Stimulated activated CD8-positive, alpha-beta memory T cell treated with anti-CD3 and anti-CD28 coated beads, Interleukin-4, amount 100 ng/mL, for 48 hours (primary cell): ENCODE measurements at regions not wholly inside any gene's neighbourhood (a gene's known extent, or its start where the extent isn't known, plus 50 kb on each side); places are given as distances from the start of the nearest gene placed in this dataset.
"Not testable (repeated sequence)": the region's sequence is repeated elsewhere in the genome, so short reads cannot be mapped to it uniquely, and the experiment has no call there.

Experiments used
- DNase-seq: peaks from one replicate; pipeline ENCODE4 v3.0.0-alpha.2; 2020

DNA sequence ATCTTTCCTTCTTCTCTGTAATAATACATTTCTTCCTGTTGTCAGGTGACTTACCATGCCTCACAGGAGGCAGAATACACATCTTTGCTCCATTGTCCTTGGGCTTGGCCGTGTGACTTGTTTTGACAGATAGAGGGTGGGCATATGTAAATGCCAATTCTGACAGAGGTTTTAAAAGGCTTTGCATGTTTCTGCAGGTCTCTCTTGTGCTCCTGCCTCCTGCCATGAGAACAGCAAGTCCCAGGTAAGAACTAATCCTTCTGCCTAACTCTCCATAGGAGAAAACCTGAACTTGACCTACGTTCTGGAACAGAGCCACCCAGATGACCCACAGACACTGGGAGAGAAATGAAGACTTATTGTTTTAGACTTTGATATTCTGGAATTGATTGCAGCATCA, 88.7 kb upstream of the TNFSF11 start:
- no peak for DNase-seq

DNA sequence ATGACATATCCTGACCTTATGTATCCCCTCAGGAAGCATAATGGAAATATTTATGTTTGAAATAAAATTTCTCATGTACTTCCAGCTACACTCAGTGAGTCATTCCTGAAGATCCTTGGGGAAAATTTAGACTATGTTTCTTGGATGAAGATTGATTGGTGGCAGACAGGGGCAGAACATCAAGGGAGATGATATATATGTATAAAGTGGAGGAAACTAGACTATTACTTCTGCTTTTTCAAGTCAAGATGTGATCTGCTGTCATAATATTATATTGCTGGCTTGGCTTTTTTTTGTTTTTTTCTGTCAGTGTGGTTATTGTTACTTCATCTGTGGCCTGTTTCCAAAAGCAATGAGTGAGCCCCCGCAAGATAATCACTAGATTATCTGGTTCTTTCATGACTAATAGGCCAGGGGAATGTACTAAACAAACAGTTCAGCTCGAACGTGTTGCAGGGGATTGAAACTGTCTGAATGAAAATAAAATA, 87.2 kb upstream of the TNFSF11 start:
- no peak for DNase-seq

DNA sequence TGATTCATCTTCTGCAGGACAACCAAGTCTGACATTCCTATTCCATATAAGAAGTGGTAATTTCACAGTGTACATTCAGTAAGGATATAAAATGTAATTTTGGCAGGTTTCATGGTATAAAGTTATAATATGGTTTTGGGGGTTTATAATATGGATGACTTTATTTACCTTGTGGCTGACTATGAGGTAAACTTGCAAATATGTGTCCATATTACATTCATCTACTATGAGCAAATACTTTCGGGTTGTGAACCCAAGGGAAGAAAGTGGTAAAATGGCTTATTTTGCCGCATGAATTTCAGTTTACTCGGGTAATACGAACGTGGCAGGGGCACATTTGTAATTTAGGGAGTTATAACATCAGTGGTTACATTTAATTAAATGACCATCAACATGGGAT, 86.7 kb upstream of the TNFSF11 start:
- DNase-seq = no peak

DNA sequence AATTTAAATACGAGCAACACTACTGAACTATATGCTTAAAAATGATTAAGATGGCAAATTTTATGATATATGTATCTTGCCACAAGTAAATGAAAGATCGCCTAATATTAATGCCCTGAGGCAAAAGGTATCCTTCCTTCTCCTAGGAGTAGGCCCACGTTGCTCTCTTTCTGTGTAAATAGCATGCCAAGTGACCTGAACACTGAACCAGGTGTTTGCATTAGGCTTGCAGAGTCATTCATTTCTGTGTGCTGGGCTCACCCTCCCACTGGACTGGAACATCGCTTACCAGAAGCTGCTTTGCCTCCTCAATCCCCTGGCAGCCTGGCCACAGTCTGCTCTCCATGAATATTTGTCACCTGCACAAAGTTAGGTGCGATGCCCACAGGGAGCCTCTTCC, 83.3 kb upstream of the TNFSF11 start:
- no peak for DNase-seq

DNA sequence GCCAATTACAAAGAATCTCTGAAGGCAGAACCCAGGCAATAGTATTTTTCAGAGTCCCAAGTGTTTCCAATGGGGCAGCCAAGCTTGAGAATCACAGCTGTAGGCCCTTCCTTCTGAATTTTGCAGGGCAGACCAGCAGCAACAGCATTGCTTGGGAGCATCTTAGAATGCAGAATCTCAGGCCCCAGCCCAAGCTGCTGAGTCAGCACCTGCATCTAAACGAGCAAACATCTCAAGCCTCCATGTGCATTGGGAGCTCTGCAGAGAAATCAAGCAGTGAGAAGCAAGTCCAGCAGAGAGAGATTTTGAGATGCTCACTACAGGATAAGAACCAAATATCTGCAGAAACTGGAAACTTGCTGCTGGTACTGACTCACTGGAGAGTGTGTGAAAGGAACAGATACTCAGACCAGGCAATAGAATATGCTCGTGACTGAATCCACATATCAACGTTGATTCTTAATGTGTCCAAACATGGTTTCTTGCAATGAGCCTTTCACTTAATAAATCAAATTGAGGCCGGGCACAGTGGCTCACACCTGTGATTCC, 81.5 kb upstream of the TNFSF11 start:
- no peak for DNase-seq

DNA sequence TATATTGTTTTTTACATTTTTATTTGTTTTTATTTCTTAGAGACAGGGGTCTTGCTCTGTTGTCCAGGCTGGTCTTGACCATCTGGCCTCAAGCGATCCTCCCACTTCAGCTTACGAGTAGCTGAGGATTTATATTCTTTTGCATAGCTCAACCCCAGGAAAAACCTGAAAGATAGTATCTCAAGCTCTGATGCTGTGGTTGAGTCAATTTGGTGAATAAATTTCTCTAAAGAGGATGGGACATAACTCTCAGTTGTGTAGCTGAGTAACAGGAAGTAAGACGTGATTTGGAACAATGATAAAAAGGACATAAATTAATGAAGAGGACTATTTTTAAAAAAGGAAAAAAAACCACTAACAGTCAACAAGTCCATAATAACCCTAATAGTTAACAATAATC, 79.8 kb upstream of the TNFSF11 start:
- peak; percentile 42 for DNase-seq

DNA sequence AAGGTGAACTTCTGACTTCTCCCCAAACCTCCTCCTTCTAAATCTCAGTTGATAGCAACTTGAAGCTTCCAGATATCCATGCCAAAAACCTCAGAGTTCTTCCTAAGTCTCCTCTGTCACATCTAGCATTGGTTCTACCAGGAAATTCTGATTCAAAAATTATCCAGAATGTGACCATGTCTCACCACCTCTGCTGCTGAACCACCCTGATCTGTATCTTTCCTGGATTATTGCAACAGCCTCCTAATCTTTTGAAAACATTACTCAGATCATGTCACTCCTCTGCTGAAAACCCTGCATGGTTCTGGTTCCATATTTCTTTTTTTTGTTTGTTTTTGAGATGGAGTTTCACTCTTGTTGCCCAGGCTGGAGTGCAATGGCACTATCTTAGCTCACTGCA, 78.7 kb upstream of the TNFSF11 start:
- no peak for DNase-seq

DNA sequence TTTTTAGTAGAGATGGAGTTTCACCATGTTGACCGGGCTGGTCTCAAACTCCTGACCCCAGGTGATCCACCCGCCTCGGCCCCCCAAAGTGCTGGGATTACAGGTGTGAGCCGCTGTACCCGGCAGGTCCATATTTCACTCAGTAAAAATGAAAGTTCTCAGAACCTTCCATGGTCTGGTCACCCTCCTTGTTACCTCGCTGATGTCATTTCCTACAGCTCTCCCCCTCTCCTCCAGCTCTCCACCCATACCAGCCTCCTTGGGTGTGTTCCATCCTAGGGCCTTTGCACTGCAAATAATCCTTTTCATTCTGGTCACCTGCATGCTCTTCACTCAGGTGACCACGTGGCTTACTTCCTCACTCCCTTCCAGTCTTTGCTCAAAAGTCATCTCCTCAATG, 78.2 kb upstream of the TNFSF11 start:
- peak; percentile 50 for DNase-seq

DNA sequence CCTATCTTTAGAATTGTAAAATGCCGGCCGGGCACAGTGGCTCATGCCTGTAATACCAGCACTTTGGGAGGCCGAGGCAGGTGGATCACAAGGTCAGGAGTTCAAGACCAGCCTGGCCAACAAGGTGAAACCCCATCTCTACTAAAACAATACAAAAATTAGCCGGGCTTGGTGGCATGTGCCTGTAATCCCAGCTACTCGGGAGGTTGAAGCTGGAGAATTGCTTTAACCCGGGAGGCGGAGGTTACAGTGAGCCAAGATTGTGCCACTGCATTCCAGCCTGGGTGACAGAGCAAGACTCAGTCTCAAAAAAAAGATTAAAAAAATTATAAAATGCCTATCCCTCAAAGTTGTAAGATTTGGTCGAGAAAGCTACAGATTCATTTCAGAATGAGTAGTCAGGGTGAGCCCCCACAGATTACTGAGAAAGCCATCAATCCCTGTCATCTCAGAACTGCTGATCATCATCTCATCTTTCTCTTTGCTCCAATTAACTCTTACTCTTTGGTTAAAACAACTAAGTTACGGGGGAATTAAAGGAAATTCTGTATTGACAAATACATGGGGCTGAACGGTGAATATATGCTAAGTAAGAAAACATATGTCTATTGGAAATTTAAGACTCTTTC, 76.9 kb upstream of the TNFSF11 start:
- DNase-seq = not testable (repeated sequence)

DNA sequence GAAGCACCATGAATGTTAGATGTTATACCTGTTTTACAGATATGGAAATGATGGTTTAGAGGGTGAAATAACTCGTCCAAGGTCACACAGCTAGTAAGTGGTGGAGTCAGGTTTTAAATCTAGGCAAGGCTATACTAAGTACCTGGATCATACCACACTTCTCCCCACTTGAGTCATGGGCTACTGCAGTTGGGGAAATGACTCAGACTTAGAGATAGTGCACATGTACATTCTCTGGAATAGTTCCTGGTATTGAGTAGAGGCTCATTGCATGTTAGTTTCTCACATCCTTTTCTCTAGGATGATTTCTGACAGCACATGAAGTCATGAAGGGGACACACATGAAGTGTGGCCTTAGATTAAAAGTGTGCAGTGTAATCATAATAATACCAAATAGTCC, 76.2 kb upstream of the TNFSF11 start:
- no peak for DNase-seq

DNA sequence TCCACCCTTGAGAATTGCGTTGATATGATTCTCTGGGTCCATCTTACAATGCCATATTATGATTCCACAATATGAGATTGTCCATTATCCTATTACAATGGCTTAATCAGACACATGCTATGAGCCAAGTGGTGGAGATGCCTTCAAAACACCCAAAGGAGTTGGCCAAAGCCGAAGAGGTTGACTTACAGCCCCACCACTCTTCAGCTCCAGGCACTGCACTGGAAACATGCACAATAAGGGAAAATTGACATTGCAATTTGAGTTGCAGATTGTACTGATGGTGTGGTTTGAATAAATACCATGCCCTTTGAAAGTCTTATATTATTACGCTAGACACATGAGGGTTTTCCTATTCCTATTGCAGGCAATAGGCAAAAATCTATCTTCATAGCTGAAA, 75.4 kb upstream of the TNFSF11 start:
- no peak for DNase-seq
